IPS-15b (cell line): ENCODE measurements at regions not wholly inside any gene's neighbourhood (a gene's known extent, or its start where the extent isn't known, plus 50 kb on each side); places are given as distances from the start of the nearest gene placed in this dataset.

Source experiments
- H3K27me3 ChIP-seq: one replicate; pipeline ENCODE4 v1.6.1; 2013; ENCODE audit warnings: low read length; ENCODE audit not compliant: control insufficient read depth, insufficient read depth
- H3K36me3 ChIP-seq: one replicate; pipeline ENCODE4 v1.6.1; 2013; ENCODE audit warnings: low read length; ENCODE audit not compliant: control insufficient read depth, insufficient read depth
- H3K4me1 ChIP-seq: one replicate; pipeline ENCODE4 v1.6.1; 2013; ENCODE audit warnings: mild to moderate bottlenecking, low read length; ENCODE audit not compliant: control insufficient read depth, insufficient read depth
- H3K4me3 ChIP-seq: one replicate; pipeline ENCODE4 v1.5.1; 2013; ENCODE audit warnings: low read depth, low read length
- H3K9ac ChIP-seq: one replicate; pipeline ENCODE4 v1.6.1; 2013; ENCODE audit warnings: low read depth, mild to moderate bottlenecking, low read length
- H3K9me3 ChIP-seq: one replicate; pipeline ENCODE4 v1.6.1; 2013; ENCODE audit warnings: mild to moderate bottlenecking, low read length; ENCODE audit not compliant: control insufficient read depth, insufficient read depth

GRCh38 chr7:9962742-9963141 lies 1010.9 kb upstream of the PHF14 start:
- no peaks in the 10 kb centered on the region for H3K9me3 ChIP-seq
- no peaks in the 10 kb centered on the region for H3K36me3 ChIP-seq
- H3K27me3 ChIP-seq: no peaks in the 10 kb centered on the region
- H3K9ac ChIP-seq: no peak overlapping the region
- H3K4me3 ChIP-seq: no peak overlapping the region
- no peaks in the 10 kb centered on the region for H3K4me1 ChIP-seq

- H3K4me3 ChIP-seq: no peak overlapping the region
- no peaks in the 10 kb centered on the region for H3K27me3 ChIP-seq
- no peak overlapping the region for H3K9ac ChIP-seq
- H3K36me3 ChIP-seq: no peaks in the 10 kb centered on the region
- H3K9me3 ChIP-seq: no peaks in the 10 kb centered on the region
- H3K4me1 ChIP-seq: no peaks in the 10 kb centered on the region
These were observed 995.3 kb upstream of the PHF14 start for GRCh38 chr7:9978106-9979064.

- H3K9ac ChIP-seq: no peak overlapping the region
- no peaks in the 10 kb centered on the region for H3K4me1 ChIP-seq
- no peak overlapping the region for H3K4me3 ChIP-seq
- H3K36me3 ChIP-seq: no peaks in the 10 kb centered on the region
- H3K9me3 ChIP-seq: no peaks in the 10 kb centered on the region
- no peaks in the 10 kb centered on the region for H3K27me3 ChIP-seq
These were observed 991.8 kb upstream of the PHF14 start for GRCh38 chr7:9981742-9982349.

GRCh38 chr7:9983048-9983447 lies 990.6 kb upstream of the PHF14 start:
- Histone ChIP-seq H3K9ac (no peak overlapping the region), H3K36me3 (no peaks in the 10 kb centered on the region), H3K27me3 (no peaks in the 10 kb centered on the region), H3K9me3 (no peaks in the 10 kb centered on the region), H3K4me3 (no peak overlapping the region), H3K4me1 (no peaks in the 10 kb centered on the region)

GRCh38 chr7:10015687-10016086 lies 958.0 kb upstream of the PHF14 start:
- H3K27me3 ChIP-seq: no peaks in the 10 kb centered on the region
- peaks cover 2% of the 10 kb centered on the region for H3K36me3 ChIP-seq
- H3K9me3 ChIP-seq: peaks cover 6% of the 10 kb centered on the region
- H3K4me3 ChIP-seq: no peak overlapping the region
- H3K4me1 ChIP-seq: no peaks in the 10 kb centered on the region
- no peak overlapping the region for H3K9ac ChIP-seq

GRCh38 chr7:10022480-10022879 lies 951.2 kb upstream of the PHF14 start:
- H3K4me1 ChIP-seq: no peaks in the 10 kb centered on the region

GRCh38 chr7:10022957-10023356 lies 950.7 kb upstream of the PHF14 start:
- Histone ChIP-seq H3K9ac (no peak overlapping the region), H3K27me3 (no peaks in the 10 kb centered on the region), H3K4me1 (no peaks in the 10 kb centered on the region), H3K4me3 (no peak overlapping the region), H3K36me3 (no peaks in the 10 kb centered on the region), H3K9me3 (no peaks in the 10 kb centered on the region)

More at GRCh38 chr7:10022480-10022879, 951.2 kb upstream of the PHF14 start:
- H3K27me3 ChIP-seq: no peaks in the 10 kb centered on the region
- no peak overlapping the region for H3K9ac ChIP-seq
- no peak overlapping the region for H3K4me3 ChIP-seq
- H3K9me3 ChIP-seq: no peaks in the 10 kb centered on the region
- no peaks in the 10 kb centered on the region for H3K36me3 ChIP-seq

- no peaks in the 10 kb centered on the region for H3K4me1 ChIP-seq
- no peaks in the 10 kb centered on the region for H3K9me3 ChIP-seq
- no peaks in the 10 kb centered on the region for H3K36me3 ChIP-seq
- H3K27me3 ChIP-seq: no peaks in the 10 kb centered on the region
- H3K9ac ChIP-seq: no peak overlapping the region
- H3K4me3 ChIP-seq: no peak overlapping the region
These were observed 938.7 kb upstream of the PHF14 start for GRCh38 chr7:10034843-10035556.

- no peak overlapping the region for H3K4me3 ChIP-seq
- H3K9ac ChIP-seq: no peak overlapping the region
- no peaks in the 10 kb centered on the region for H3K27me3 ChIP-seq
- H3K36me3 ChIP-seq: no peaks in the 10 kb centered on the region
- H3K9me3 ChIP-seq: no peaks in the 10 kb centered on the region
- H3K4me1 ChIP-seq: no peaks in the 10 kb centered on the region
These were observed 937.0 kb upstream of the PHF14 start for GRCh38 chr7:10036693-10037092.

- no peaks in the 10 kb centered on the region for H3K27me3 ChIP-seq
- no peaks in the 10 kb centered on the region for H3K36me3 ChIP-seq
- H3K4me1 ChIP-seq: no peaks in the 10 kb centered on the region
- no peaks in the 10 kb centered on the region for H3K9me3 ChIP-seq
- no peak overlapping the region for H3K4me3 ChIP-seq
- H3K9ac ChIP-seq: no peak overlapping the region
These were observed 935.3 kb upstream of the PHF14 start for GRCh38 chr7:10038351-10038750.

GRCh38 chr7:10040674-10041073 lies 933.0 kb upstream of the PHF14 start:
- Histone ChIP-seq H3K9ac (no peak overlapping the region), H3K36me3 (no peaks in the 10 kb centered on the region), H3K9me3 (no peaks in the 10 kb centered on the region), H3K4me1 (no peaks in the 10 kb centered on the region), H3K27me3 (no peaks in the 10 kb centered on the region), H3K4me3 (no peak overlapping the region)
